ENCODE measurements at regions not wholly inside any gene's neighbourhood (a gene's known extent, or its start where the extent isn't known, plus 50 kb on each side); places are given as distances from the start of the nearest gene placed in this dataset.

DNA sequence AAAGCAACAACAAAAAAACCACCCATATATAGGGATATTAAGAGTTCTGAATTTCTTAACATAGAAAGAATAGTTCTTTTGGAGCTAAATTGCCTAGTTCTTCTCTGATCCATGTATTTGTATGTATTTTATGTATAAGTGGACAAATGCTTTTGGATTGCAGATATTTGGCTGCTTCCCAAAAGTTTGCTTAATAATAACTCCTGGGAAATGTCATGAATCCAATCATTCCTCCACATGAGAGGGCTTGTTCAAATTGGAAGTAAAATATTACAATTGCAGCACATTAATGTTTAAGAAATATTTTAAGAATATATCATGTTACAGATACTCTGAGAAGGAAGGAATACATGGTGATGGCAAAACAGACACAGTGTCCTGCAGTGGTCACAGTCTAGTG lies 71.5 kb upstream of the PAGE3 start:
- Histone ChIP-seq H3K4me1 (ENCODE audit: insufficient read depth) (no peaks in the 10 kb centered on the region), H3K79me2 (replicated peaks; ENCODE audit: insufficient read depth) (no peaks in the 10 kb centered on the region), H3K4me2 (no peak overlapping the region), H3K36me3 (ENCODE audit: insufficient read depth) (no peaks in the 10 kb centered on the region), H3F3A (replicated peaks; ENCODE audit: low read depth) (no peaks in the 10 kb centered on the region), H3K27ac (ENCODE audit: low read depth) (no peak overlapping the region), H4K20me1 (replicated peaks; ENCODE audit: insufficient read depth) (no peaks in the 10 kb centered on the region), H3K9me2 (ENCODE audit: insufficient read depth) (no peaks in the 10 kb centered on the region), H3K27me3 (ENCODE audit: insufficient read depth) (no peaks in the 10 kb centered on the region), H2AFZ (no peak overlapping the region), H3K4me3 (no peak overlapping the region)
- H3K9me3 Mint-ChIP-seq: peaks cover 70% of the 10 kb centered on the region
- H3K36me3 Mint-ChIP-seq (ENCODE audit: low read depth): peaks cover 5% of the 10 kb centered on the region; the same call in 2 of the 3 replicates
- DNase-seq (ENCODE audit: low spot score) (no peak), ATAC-seq (no peak)
- no peaks in the 10 kb centered on the region for H3K4me1 Mint-ChIP-seq
- TF ChIP-seq JUNB (IDR thresholded peaks at IDR 0.05; ENCODE audit: unreplicated experiment) (no peak), ZNF331 (CRISPR knock-in tag; IDR thresholded peaks at IDR 0.05; ENCODE audit: low read depth) (no peak), POLR2AphosphoS5 (IDR thresholded peaks at IDR 0.05; ENCODE audit: low read depth) (no peak), ETS1 (IDR thresholded peaks at IDR 0.05) (no peak), ZNF114 (CRISPR knock-in tag; IDR thresholded peaks at IDR 0.05) (no peak), EZH2 (IDR thresholded peaks at IDR 0.05; ENCODE audit: low read depth, unreplicated experiment) (no peak), ZNF462 (CRISPR knock-in tag; IDR thresholded peaks at IDR 0.05) (no peak), REST (IDR thresholded peaks at IDR 0.05; ENCODE audit: unreplicated experiment) (no peak), NANOG (IDR thresholded peaks at IDR 0.05; ENCODE audit: borderline replicate concordance) (no peak), EZH2phosphoT487 (IDR thresholded peaks at IDR 0.05; ENCODE audit: unreplicated experiment) (no peak), CREB1 (CRISPR knock-in tag; IDR thresholded peaks at IDR 0.05; ENCODE audit: low read depth) (no peak), STAT1 (IDR thresholded peaks at IDR 0.05; ENCODE audit: unreplicated experiment) (no peak)
- TF ChIP-seq, protein P1, sequence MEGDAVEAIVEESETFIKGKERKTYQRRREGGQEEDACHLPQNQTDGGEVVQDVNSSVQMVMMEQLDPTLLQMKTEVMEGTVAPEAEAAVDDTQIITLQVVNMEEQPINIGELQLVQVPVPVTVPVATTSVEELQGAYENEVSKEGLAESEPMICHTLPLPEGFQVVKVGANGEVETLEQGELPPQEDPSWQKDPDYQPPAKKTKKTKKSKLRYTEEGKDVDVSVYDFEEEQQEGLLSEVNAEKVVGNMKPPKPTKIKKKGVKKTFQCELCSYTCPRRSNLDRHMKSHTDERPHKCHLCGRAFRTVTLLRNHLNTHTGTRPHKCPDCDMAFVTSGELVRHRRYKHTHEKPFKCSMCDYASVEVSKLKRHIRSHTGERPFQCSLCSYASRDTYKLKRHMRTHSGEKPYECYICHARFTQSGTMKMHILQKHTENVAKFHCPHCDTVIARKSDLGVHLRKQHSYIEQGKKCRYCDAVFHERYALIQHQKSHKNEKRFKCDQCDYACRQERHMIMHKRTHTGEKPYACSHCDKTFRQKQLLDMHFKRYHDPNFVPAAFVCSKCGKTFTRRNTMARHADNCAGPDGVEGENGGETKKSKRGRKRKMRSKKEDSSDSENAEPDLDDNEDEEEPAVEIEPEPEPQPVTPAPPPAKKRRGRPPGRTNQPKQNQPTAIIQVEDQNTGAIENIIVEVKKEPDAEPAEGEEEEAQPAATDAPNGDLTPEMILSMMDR (conservative IDR thresholded peaks at IDR 0.05; ENCODE audit: low read depth in 2 of 2): no peak
- H3K27ac Mint-ChIP-seq: no peak overlapping the region
- H3K4me3 Mint-ChIP-seq: no peak overlapping the region
- peaks cover under 1% of the 10 kb centered on the region for H3K27me3 Mint-ChIP-seq (ENCODE audit: insufficient read depth, low read depth, poor library complexity)

All from GM23338 (cell line).